HCT116 (cell line): ENCODE measurements at regions not wholly inside any gene's neighbourhood (a gene's known extent, or its start where the extent isn't known, plus 50 kb on each side); places are given as distances from the start of the nearest gene placed in this dataset.

Source experiments
- ATAC-seq: fragments of 200-7000 bp; cut with Tn5 transposase; 2 replicates; pipeline ENCODE4 v1.9.1; 2020; ENCODE audit warnings: mild to moderate bottlenecking, moderate library complexity
- BruUV-seq: library from RNA; stranded (reverse); fragments of 400-500 nt; replicated peaks from 2 replicates; lab custom pipeline; 2021; lab: Mats Ljungman, UMichigan
- CTCF ChIA-PET: fragments of 300-600 bp; sonication (Branson Sonifier 250); formaldehyde crosslinking; loops from one replicate; lab custom pipeline; 2021; ENCODE audit warnings: antibody characterized with exemption; lab: Charles Lee
- POLR2A ChIA-PET: fragments of 300-600, 350-600 bp; sonication (Branson Sonifier 250); formaldehyde crosslinking; loops from one replicate; lab custom pipeline; 2021; ENCODE audit warnings: antibody characterized with exemption; lab: Charles Lee
- RAD21 ChIA-PET, 2 experiments: fragments of 300-600 bp; sonication (Branson Sonifier 250); formaldehyde crosslinking; loops; one replicate each; lab custom pipeline; 2023; ENCODE audit warnings: low total read pairs in 2 of 2; ENCODE audit not compliant: uncharacterized antibody in 2 of 2, unreplicated experiment in 2 of 2, low non-redundant PET in 1 of 2; lab: Charles Lee
- DNase-seq: peaks from one replicate; pipeline ENCODE4 v3.0.0-alpha.2; 2010; ENCODE audit warnings: low read depth, low spot score
- H2AFZ ChIP-seq: fragments of 200-600 bp; shearing (Covaris generic), sonication (generic); 2 replicates; pipeline ENCODE4 v1.6.1; 2017; ENCODE audit warnings: low read depth, mixed run types, mixed read lengths, antibody characterized with exemption, low read length; ENCODE audit not compliant: poor library complexity, severe bottlenecking
- H3K27ac ChIP-seq: 2 replicates; pipeline ENCODE4 v1.5.1; 2012; ENCODE audit warnings: low read depth, low read length
- H3K27me3 ChIP-seq: fragments of 200-600 bp; sonication (generic); 2 replicates; pipeline ENCODE4 v1.6.1; 2016; ENCODE audit warnings: mixed run types, low read length, mixed read lengths; ENCODE audit not compliant: insufficient read depth
- H3K36me3 ChIP-seq, 2 experiments: fragments of 200-500 bp in 1 of 2; fragments of 200-600 bp in 1 of 2; sonication (Bioruptor generic) in 1 of 2; sonication (generic) in 1 of 2; 2 replicates each; pipeline versions ENCODE4 v1.5.1 to v1.6.1; 2014 to 2016; ENCODE audit warnings: low read length in 2 of 2, inconsistent platforms in 1 of 2, mixed read lengths in 1 of 2, mixed run types in 1 of 2; ENCODE audit not compliant: insufficient read depth in 2 of 2, control insufficient read depth in 1 of 2
- H3K4me1 ChIP-seq, 2 experiments: fragments of 200-600 bp in 1 of 2; sonication (generic) in 1 of 2; 2 replicates each; pipeline versions ENCODE4 v1.5.1 to v1.6.1; 2012 to 2017; ENCODE audit warnings: low read length in 2 of 2, inconsistent platforms in 1 of 2, mild to moderate bottlenecking in 1 of 2, mixed read lengths in 1 of 2, mixed run types in 1 of 2, moderate library complexity in 1 of 2; ENCODE audit not compliant: insufficient read depth in 2 of 2, control insufficient read depth in 1 of 2
- H3K4me2 ChIP-seq: fragments of 200-600 bp; sonication (generic); 2 replicates; pipeline ENCODE4 v1.6.1; 2017; ENCODE audit warnings: mixed run types, low read length, mixed read lengths
- H3K4me3 ChIP-seq, 2 experiments: fragments of 200-600 bp in 1 of 2; sonication (generic) in 1 of 2; replicated peaks in 1 of 2; 2 replicates each; pipeline ENCODE4 v1.5.1; 2011 to 2016; ENCODE audit warnings: low read length in 2 of 2, control low read depth in 1 of 2, low read depth in 1 of 2, mild to moderate bottlenecking in 1 of 2, mixed read lengths in 1 of 2, mixed run types in 1 of 2
- H3K79me2 ChIP-seq: fragments of 200-600 bp; sonication (generic); 2 replicates; pipeline ENCODE4 v1.6.1; 2017; ENCODE audit warnings: mild to moderate bottlenecking, mixed run types, low read length, moderate library complexity, mixed read lengths; ENCODE audit not compliant: insufficient read depth
- H3K9ac ChIP-seq: fragments of 200-600 bp; sonication (generic); 2 replicates; pipeline ENCODE4 v1.6.1; 2016; ENCODE audit warnings: low read length, mixed read lengths
- H3K9me2 ChIP-seq: fragments of 200-600 bp; sonication (generic), shearing (Covaris generic); 2 replicates; pipeline ENCODE4 v1.6.1; 2017; ENCODE audit warnings: mixed run types, mild to moderate bottlenecking, moderate library complexity; ENCODE audit not compliant: insufficient read depth
- H3K9me3 ChIP-seq, 2 experiments: fragments of 200-500 bp in 1 of 2; fragments of 200-600 bp in 1 of 2; sonication (Bioruptor generic) in 1 of 2; sonication (generic) in 1 of 2; 2 replicates each; pipeline ENCODE4 v1.6.1; 2014 to 2017; ENCODE audit warnings: low read length in 2 of 2, mixed read lengths in 2 of 2, inconsistent platforms in 1 of 2, low read depth in 1 of 2, mild to moderate bottlenecking in 1 of 2, mixed run types in 1 of 2, moderate library complexity in 1 of 2; ENCODE audit not compliant: control insufficient read depth in 1 of 2, insufficient read depth in 1 of 2
- H4K20me1 ChIP-seq: fragments of 200-600 bp; sonication (generic), shearing (Covaris generic); 2 replicates; pipeline ENCODE4 v1.6.1; 2017; ENCODE audit warnings: mixed run types, mild to moderate bottlenecking, moderate library complexity; ENCODE audit not compliant: insufficient read depth
- ATF3 ChIP-seq: IDR thresholded peaks from 2 replicates; pipeline ENCODE4 v1.6.1; 2012
- CEBPB ChIP-seq: IDR thresholded peaks from 2 replicates; pipeline ENCODE4 v1.6.1; 2012; ENCODE audit warnings: low read depth
- CTCF ChIP-seq, 3 experiments: fragments of 200-600 bp in 1 of 3; sonication (generic) in 1 of 3; IDR thresholded peaks in 2 of 3; conservative IDR thresholded peaks in 1 of 3; 2 replicates each; pipeline ENCODE4 v1.5.1; 2012 to 2017; ENCODE audit warnings: low read depth in 2 of 3, low read length in 2 of 3, antibody characterized with exemption in 1 of 3, borderline replicate concordance in 1 of 3, control low read depth in 1 of 3, mild to moderate bottlenecking in 1 of 3, mixed read lengths in 1 of 3, mixed run types in 1 of 3, moderate library complexity in 1 of 3; ENCODE audit not compliant: insufficient read depth in 1 of 3
- EGR1 ChIP-seq: IDR thresholded peaks from 2 replicates; pipeline ENCODE4 v1.6.1; 2012; ENCODE audit warnings: low read depth
- EZH2phosphoT487 ChIP-seq: fragments of 200-600 bp; IDR thresholded peaks from 2 replicates; pipeline ENCODE4 v1.6.1; 2018; ENCODE audit warnings: antibody characterized with exemption, borderline replicate concordance
- FOSL1 ChIP-seq: IDR thresholded peaks from 2 replicates; pipeline ENCODE4 v1.6.1; 2012; ENCODE audit warnings: low read depth
- POLR2A ChIP-seq: IDR thresholded peaks from 2 replicates; pipeline ENCODE4 v1.7.0; 2011; ENCODE audit warnings: borderline replicate concordance; ENCODE audit not compliant: insufficient read depth, insufficient read length; ENCODE audit errors: extremely low read depth
- REST ChIP-seq: IDR thresholded peaks from 2 replicates; pipeline ENCODE4 v1.6.1; 2012; ENCODE audit warnings: low read depth
- SIN3A ChIP-seq: IDR thresholded peaks from 2 replicates; pipeline ENCODE4 v1.6.1; 2012; ENCODE audit warnings: low read depth
- TCF7L2 ChIP-seq: IDR thresholded peaks from 2 replicates; pipeline ENCODE4 v1.7.0; 2011; ENCODE audit warnings: borderline replicate concordance, inconsistent platforms; ENCODE audit not compliant: insufficient read depth, insufficient read length; ENCODE audit errors: extremely low read depth
- ZFX ChIP-seq: fragments of 450-650 bp; IDR thresholded peaks from 2 replicates; pipeline ENCODE4 v1.6.1; 2017
- ZNF274 ChIP-seq: fragments of 200-500 bp; sonication (Bioruptor generic); IDR thresholded peaks from 2 replicates; pipeline ENCODE4 v1.6.1; 2014; ENCODE audit warnings: mild to moderate bottlenecking, low read depth, low read length, inconsistent platforms
- intact Hi-C: fragments of 100-400 bp; cut with micrococcal nuclease; formaldehyde crosslinking; loops from 2 replicates; pipeline ENCODE4 v1.10.0; 2022

DNA sequence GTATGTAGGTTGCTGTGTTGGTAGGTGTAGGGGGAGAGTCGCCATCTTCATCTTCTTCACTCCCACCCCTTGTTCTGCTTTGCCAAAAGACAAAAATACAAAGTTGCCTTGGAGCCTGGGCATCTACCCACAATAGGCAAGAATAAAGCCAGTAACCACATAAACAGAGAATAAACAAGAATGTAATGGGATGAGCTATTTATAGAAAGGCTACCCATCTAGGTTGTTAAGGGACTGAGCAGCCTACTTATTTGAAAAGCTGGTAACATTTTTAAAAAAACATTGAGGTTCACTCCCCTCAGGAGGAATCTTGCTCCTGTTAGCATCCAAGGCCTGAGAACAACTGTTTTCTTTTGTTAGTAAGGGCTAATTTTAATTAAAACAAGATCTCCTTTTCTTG lies 301.4 kb upstream of the STXBP5 start:
- POLR2A ChIA-PET, result interaction anchor here (1.1 kb wide), 1 partner anchor 9 kb away, joined by 3 read pairs; no protein-coding TSS in a partner anchor
- ATAC-seq, result no peak

DNA sequence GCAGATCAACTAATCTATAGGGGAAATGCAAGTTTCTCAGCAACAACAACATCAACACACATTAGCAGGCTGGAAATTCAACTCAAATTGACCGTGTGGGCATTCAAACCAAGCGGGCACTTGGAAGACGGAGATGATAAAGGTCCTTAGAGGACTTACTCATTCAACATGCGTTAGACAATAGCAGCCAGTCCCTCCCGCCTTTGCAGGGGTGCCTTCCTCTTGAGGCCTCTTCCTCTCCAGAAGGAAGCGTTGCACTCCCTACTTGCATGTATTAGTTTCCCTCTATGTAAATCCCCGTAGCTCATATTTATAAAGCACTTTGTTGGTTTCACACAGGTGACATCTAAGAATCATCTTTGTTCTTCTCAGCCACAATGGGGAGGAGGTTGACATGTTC lies 300.8 kb upstream of the STXBP5 start:
- H3K27ac ChIP-seq, result no peak overlapping the region
- POLR2A ChIA-PET, result no interaction called here
- no TSS peak for BruUV-seq
- RAD21 ChIA-PET, result no interaction called here
- no peaks in the 10 kb centered on the region for H3K27me3 ChIP-seq
- no peak overlapping the region for H2AFZ ChIP-seq
- no peaks in the 10 kb centered on the region for H3K36me3 ChIP-seq
- H3K9ac ChIP-seq, result no peak overlapping the region
- no peak overlapping the region for H3K4me2 ChIP-seq
- H4K20me1 ChIP-seq, result no peaks in the 10 kb centered on the region
- intact Hi-C loops, result loop anchor here (5.0 to 10.0 kb wide), 2 partner anchors 319 to 461 kb away; no protein-coding TSS in a partner anchor
- CTCF ChIA-PET, result interaction anchor here (3.7 kb wide), 1 partner anchor 479 kb away, joined by 26 read pairs; no protein-coding TSS in a partner anchor
- ATAC-seq (no peak), DNase-seq (no peak)
- H3K4me3 ChIP-seq, result no peak overlapping the region
- no peaks in the 10 kb centered on the region for H3K79me2 ChIP-seq
- H3K4me1 ChIP-seq, result peaks cover 11 to 12% of the 10 kb centered on the region in 2 experiments; a peak in 3 of 4 replicates
- no peaks in the 10 kb centered on the region for H3K9me2 ChIP-seq
- H3K9me3 ChIP-seq, result no peaks in the 10 kb centered on the region
- TF ChIP-seq FOSL1 (no peak), POLR2A (no peak), ATF3 (no peak), CEBPB (no peak), REST (no peak), ZFX (no peak), CTCF (IDR thresholded peaks at IDR 0.05 in 2 of 3, conservative IDR thresholded peaks at IDR 0.05 in 1 of 3; ENCODE audit: borderline replicate concordance in 1 of 3, insufficient read depth in 1 of 3, low read depth in 2 of 3, low read length in 2 of 3) (no peak), ZNF274 (no peak), SIN3A (no peak), TCF7L2 (no peak)

More for the DNA sequence above, 301.4 kb upstream of the STXBP5 start:
- BruUV-seq, result no TSS peak
- H4K20me1 ChIP-seq, result no peaks in the 10 kb centered on the region
- H3K4me1 ChIP-seq, result peaks cover 11 to 12% of the 10 kb centered on the region in 2 experiments; a peak in 3 of 4 replicates
- no peak for DNase-seq
- H3K27ac ChIP-seq, result no peak overlapping the region
- H3K36me3 ChIP-seq, result no peaks in the 10 kb centered on the region
- ChIA-PET CTCF (interaction anchor here (1.0 to 3.7 kb wide), 5 partner anchors 8 to 480 kb away, joined by 3 to 26 read pairs (median 4); no protein-coding TSS in a partner anchor), RAD21 (interaction anchor here in 1 of 2 experiments (0.6 kb wide), 1 partner anchor 330 kb away, joined by 3 read pairs; no protein-coding TSS in a partner anchor)
- H3K27me3 ChIP-seq, result no peaks in the 10 kb centered on the region
- H2AFZ ChIP-seq, result no peak overlapping the region
- no peaks in the 10 kb centered on the region for H3K9me2 ChIP-seq
- no peak overlapping the region for H3K9ac ChIP-seq
- no peak overlapping the region for H3K4me3 ChIP-seq
- TF ChIP-seq EGR1 (no peak), EZH2phosphoT487 (no peak), SIN3A (no peak)
- no peaks in the 10 kb centered on the region for H3K9me3 ChIP-seq
- intact Hi-C loops, result loop anchor here (1.0 to 10.0 kb wide), 3 partner anchors 319 to 462 kb away; no protein-coding TSS in a partner anchor
- H3K79me2 ChIP-seq, result no peaks in the 10 kb centered on the region
- no peak overlapping the region for H3K4me2 ChIP-seq
